PC-9 (cell line): ENCODE measurements at regions not wholly inside any gene's neighbourhood (a gene's known extent, or its start where the extent isn't known, plus 50 kb on each side); places are given as distances from the start of the nearest gene placed in this dataset.

Experiments
- EZH2 ChIP-seq: fragments of 200-600 bp; sonication (generic); IDR thresholded peaks from 2 replicates; pipeline ENCODE4 v1.8.0; 2017; ENCODE audit warnings: antibody characterized with exemption, low read depth
- TF ChIP-seq, protein P1 (sequence below): fragments of 200-600 bp; sonication (generic); conservative IDR thresholded peaks from 2 replicates; pipeline ENCODE4 v1.6.1; 2017; ENCODE audit warnings: mixed run types, antibody characterized with exemption, mild to moderate bottlenecking, moderate library complexity

DNA sequence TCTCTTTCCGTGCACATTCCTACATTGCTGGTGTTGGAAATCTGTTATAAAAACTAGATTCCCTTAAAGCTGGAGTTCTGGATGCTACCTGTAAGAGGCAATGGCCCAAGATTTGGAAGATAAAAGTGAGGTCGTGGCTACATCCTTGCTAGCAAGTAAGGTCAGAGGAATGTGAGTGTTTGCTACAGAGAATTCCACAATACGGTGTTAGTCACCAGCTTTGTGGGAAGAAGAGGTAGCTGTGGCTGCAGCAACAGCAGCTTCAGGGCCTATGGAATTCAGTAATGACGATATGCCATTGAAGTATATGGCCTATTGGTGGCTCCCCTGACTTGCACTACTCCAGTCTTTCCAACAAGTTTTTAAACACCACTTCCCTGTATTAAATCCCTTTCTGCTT lies 227.7 kb upstream of the TMEM260 start:
- TF ChIP-seq, protein P1, sequence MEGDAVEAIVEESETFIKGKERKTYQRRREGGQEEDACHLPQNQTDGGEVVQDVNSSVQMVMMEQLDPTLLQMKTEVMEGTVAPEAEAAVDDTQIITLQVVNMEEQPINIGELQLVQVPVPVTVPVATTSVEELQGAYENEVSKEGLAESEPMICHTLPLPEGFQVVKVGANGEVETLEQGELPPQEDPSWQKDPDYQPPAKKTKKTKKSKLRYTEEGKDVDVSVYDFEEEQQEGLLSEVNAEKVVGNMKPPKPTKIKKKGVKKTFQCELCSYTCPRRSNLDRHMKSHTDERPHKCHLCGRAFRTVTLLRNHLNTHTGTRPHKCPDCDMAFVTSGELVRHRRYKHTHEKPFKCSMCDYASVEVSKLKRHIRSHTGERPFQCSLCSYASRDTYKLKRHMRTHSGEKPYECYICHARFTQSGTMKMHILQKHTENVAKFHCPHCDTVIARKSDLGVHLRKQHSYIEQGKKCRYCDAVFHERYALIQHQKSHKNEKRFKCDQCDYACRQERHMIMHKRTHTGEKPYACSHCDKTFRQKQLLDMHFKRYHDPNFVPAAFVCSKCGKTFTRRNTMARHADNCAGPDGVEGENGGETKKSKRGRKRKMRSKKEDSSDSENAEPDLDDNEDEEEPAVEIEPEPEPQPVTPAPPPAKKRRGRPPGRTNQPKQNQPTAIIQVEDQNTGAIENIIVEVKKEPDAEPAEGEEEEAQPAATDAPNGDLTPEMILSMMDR, result no peak
- no peak for TF ChIP-seq EZH2
